ENCODE measurements at regions not wholly inside any gene's neighbourhood (a gene's known extent, or its start where the extent isn't known, plus 50 kb on each side); places are given as distances from the start of the nearest gene placed in this dataset.
A peak's percentile ranks its signal among the peaks of the same experiment; 100 is the strongest.

GRCh38 chr9:12539580-12539975, 153.6 kb upstream of the TYRP1 start:
- DNase-seq (ENCODE audit: low spot score): no peak

- no peak for DNase-seq (ENCODE audit: low spot score)
Observed at GRCh38 chr9:12544700-12545099, 148.5 kb upstream of the TYRP1 start.

DNA sequence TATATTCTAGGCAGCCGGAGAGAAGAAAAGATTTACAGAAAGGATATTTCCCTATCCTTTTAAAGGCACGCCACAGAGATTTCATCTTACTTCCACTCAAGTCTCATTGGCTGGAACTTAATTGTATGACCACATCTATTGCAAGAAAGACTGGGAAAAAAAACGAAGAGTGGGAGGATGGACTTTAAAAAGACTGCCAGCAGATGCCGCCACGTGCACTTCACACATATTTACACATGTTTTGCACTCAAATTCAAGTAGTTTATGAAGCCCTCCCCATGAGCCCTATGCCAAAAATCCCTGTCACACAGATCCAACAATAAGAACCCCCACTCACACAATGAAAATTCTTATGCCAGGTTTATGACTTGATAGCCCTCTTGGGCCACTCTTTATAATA, 138.5 kb upstream of the TYRP1 start:
- DNase-seq (ENCODE audit: low spot score): peak; percentile 19

DNA sequence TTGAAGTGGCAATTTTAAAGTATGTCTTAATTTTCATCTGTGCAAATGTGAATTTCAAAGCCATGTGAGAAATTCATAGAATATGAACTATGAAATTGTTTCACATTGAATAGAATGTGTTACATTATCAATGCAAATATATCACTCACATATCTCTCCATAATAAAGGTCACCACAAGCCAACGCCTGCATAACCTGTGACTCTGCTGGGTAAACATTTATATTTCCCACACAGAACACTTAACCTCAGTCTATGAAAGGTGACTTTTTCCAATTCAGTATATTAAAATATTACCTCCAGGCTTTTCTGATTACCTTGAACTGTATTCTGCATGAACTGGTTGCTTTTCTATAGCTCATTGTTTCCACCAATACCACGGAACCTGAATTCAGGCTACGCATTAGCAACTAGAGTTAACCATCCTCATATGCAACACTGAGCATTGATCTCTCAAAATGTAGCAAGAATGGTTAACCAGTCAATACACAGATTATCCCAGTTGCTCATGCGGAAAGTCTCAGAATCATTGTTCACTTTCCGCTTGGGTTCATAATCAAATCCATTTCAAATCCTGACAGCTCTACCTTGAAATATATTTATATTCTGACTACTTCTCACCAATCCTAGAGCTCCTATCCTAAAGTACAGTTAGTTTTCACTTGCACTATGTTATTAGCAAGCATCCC, 126.6 kb upstream of the TYRP1 start:
- no peak for DNase-seq (ENCODE audit: low spot score)

GRCh38 chr9:12584656-12585522, 108.3 kb upstream of the TYRP1 start:
- no peak for DNase-seq (ENCODE audit: low spot score)

DNA sequence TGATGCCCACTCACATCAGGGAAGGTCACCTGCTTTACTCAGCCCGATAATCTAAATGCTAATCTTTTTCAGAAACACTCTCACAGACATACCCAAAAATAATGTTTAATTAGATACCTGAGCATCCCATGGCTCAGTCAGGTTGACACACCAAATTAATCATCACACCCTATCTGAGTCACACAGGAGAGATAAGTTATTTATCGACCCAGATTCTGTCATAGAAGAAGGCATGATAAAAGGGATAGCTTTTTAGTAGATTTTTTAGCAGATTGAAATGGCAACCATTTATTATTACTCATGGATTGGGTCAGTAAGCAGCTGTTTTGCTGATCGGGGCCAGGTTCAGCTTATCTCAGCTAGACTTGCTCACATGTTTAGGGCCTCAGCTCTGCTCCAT, 97.8 kb upstream of the TYRP1 start:
- no peak for DNase-seq (ENCODE audit: low spot score)

GRCh38 chr9:12604164-12604821, 88.9 kb upstream of the TYRP1 start:
- no peak for DNase-seq (ENCODE audit: low spot score)

DNA sequence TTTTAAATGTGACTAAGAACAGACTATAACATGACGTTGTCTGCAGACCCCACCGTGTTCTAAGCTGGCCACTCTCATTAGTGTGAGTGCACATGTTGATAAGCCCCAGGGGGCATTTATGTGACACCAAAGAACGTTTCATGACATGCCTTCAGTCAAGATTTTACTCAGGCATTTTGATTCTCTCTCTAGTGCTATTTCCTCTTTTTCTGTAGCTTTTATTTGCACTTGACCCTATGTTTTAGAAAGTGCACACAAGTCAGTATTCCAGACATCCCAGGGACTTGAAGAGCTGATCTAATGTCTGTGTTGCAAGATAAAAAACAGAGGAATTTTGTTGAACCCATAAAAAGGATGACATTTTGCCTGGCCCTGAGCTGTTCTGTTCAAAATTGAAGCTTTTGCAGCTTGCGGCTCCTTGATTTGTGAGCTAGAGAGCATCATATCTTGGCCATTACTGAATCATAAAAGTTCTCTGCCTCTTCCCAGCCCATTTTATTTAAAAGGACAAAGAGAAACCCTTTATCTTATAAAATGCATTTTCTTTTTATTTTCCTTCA, 80.9 kb upstream of the TYRP1 start:
- DNase-seq (ENCODE audit: low spot score): no peak

- no peak for DNase-seq (ENCODE audit: low spot score)
Observed at GRCh38 chr9:12613071-12613470, 80.1 kb upstream of the TYRP1 start.

DNA sequence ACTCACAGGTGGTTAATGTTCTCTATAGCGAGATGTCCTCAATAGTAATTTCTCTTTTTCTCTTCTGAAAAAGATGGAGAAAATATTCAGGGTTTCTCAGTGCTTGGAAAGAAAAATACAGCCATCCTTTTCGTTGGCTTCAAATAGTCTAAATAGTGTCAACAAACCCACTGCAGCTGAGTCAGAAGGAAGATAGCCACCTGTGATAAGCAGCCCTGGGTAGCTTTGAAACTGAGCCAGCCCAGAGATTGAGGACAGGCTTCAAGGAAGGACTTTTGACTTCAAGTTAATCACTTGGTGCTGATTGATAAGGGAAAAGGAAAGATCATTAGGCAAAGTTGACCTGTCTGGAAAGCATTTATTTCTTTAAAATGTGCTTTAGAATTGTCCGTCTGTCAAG, 78.7 kb upstream of the TYRP1 start:
- DNase-seq (ENCODE audit: low spot score): no peak

DNA sequence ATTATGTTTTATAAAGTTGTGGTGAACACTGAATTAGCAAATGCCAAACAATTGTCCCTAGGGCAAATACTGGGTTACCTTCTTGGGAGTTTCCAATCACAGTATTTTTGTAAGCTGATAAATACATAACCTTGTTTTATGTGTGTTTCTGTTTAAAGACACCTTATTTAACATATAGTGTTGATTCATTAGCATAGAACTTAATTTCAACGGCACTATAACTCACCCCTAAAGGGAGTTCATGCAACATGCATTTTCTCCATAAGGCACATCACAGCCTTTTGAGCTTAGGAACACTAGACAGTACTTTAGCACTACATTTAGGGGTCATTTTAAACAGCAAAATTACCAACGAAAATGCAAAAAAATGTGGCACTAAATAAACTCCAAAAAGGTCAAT, 74.2 kb upstream of the TYRP1 start:
- DNase-seq (ENCODE audit: low spot score): no peak

DNA sequence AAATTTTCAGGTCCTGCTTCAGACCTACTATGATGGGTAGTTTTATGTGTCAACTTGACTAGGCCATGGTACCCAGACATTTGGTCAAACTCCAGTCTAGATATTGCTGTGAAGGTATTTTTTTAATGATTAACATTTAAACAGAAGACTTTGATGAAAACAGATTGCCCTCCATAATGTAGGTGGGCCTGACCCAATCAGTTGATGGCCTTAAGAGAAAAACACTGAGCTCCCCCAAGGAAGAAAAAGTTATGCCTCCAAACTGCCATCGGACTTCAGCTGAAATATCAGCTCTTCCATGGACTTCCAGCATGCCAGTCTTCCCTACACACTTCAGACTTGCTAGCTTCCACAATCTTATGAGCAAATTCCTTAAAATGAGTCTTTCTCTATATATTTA, 67.3 kb upstream of the TYRP1 start:
- DNase-seq (ENCODE audit: low spot score): no peak

- no peak for DNase-seq (ENCODE audit: low spot score)
Observed at GRCh38 chr9:12627096-12627495, 66.1 kb upstream of the TYRP1 start.

DNA sequence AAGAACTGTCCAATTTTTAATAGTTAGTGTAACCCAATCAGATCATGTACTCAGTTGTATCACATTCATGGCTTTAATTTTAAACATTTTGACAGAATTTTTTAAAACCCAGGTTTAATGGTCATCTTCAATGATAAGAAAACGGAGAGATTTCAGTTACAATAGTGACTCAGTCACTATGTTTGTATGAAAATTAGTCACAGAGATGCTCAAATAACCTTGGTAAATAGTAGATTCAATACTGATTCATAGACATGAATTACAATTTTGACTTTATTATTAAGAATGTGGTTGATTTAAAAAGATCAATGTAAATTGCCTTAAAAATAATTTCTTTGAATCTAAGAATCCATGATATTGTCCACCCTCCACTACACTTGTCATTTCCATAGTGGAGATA, 64.6 kb upstream of the TYRP1 start:
- no peak for DNase-seq (ENCODE audit: low spot score)

- no peak for DNase-seq (ENCODE audit: low spot score)
Observed at GRCh38 chr9:12629067-12629466, 64.1 kb upstream of the TYRP1 start.

- no peak for DNase-seq (ENCODE audit: low spot score)
Observed at GRCh38 chr9:12631866-12632265, 61.3 kb upstream of the TYRP1 start.

GRCh38 chr9:12633016-12633765, 60.0 kb upstream of the TYRP1 start:
- no peak for DNase-seq (ENCODE audit: low spot score)

DNA sequence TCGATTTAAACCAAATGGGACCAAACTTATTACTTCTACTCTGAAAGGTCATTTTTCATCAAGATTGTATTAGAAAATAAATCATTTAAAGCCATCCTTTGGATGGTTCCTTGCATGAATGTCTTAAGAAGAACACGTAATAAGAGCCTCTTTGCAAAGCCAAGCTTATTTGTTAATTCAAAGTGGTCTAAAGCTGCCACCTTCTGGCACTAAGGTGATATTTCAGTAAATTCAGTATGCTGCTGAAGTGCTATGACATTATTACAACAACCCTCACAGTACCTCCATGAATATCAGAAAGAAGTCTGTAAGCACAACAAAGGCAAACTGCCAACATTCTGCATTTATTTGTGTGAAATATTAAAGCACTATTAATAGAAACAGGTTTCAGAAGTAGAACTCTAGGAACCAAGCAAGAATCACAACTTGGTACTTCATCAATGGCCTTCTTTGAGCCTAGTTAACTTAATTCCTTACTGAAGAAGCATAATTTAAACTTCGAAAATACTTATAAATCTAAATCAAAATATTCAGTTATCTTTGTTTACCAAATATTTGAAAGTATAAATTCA, 53.1 kb upstream of the TYRP1 start:
- peak; percentile 61 for DNase-seq (ENCODE audit: low spot score)

DNA sequence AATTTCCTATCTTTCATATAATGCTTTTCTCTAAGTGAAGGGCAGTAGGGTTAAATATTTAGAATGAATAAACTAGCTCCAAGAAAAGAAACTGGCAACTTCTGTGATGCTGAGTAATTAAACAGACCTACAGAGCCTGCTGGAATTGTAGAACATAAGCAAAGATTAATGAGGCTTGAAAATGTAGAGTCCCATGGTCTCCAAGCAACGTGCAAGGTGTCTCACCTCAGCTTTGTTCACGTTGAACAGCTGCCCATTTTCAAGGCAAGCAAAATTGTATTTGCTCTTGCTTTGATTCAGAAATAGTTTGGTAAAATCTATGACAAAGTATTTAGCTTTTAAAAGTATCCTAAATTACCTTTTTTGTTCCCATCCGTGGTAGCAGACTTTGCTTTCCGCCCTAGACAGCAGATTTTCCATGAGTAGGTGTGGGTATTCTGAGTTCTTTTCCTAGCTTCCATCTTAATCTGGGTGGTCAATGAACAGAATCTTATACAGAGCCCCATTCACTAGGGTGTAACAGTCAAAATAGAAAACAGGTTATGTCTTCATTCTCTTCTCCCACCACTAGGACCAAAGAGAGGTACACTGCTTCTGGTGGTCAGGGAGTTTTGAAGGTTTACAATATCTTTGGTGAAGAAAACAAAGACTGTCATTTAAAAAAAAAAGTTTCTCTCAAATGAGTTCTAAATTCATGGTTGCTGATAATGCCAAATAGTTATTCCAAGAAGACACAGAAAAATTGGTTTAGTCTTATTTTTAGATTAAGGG, 52.1 kb upstream of the TYRP1 start:
- DNase-seq (ENCODE audit: low spot score): no peak
